ENCODE measurements at regions not wholly inside any gene's neighbourhood (a gene's known extent, or its start where the extent isn't known, plus 50 kb on each side); places are given as distances from the start of the nearest gene placed in this dataset.

GRCh38 chr7:13293264-13294002, 606.0 kb downstream of the ARL4A start:
- DNase-seq (ENCODE audit: low read depth) = no peak

- no peak for DNase-seq (ENCODE audit: low read depth)
Observed at GRCh38 chr7:13307040-13307439, 619.6 kb downstream of the ARL4A start.

GRCh38 chr7:13308423-13308822, 621.0 kb downstream of the ARL4A start:
- DNase-seq (ENCODE audit: low read depth) = no peak

GRCh38 chr7:13309535-13309934, 622.1 kb downstream of the ARL4A start:
- DNase-seq (ENCODE audit: low read depth) = no peak

GRCh38 chr7:13312307-13312706, 624.9 kb downstream of the ARL4A start:
- DNase-seq (ENCODE audit: low read depth) = no peak

- no peak for DNase-seq (ENCODE audit: low read depth)
Observed at GRCh38 chr7:13320333-13320732, 632.9 kb downstream of the ARL4A start.

GRCh38 chr7:13321316-13321715, 633.9 kb downstream of the ARL4A start:
- no peak for DNase-seq (ENCODE audit: low read depth)

- no peak for DNase-seq (ENCODE audit: low read depth)
Observed at GRCh38 chr7:13322126-13322525, 634.7 kb downstream of the ARL4A start.

GRCh38 chr7:13327669-13328068, 640.2 kb downstream of the ARL4A start:
- no peak for DNase-seq (ENCODE audit: low read depth)

- DNase-seq (ENCODE audit: low read depth) = peak; percentile 24
Observed at GRCh38 chr7:13333371-13333770, 645.9 kb downstream of the ARL4A start.

GRCh38 chr7:13336227-13336626, 648.8 kb downstream of the ARL4A start:
- no peak for DNase-seq (ENCODE audit: low read depth)

GRCh38 chr7:13352677-13353076, 636.8 kb downstream of the ETV1 start:
- no peak for DNase-seq (ENCODE audit: low read depth)

GRCh38 chr7:13359656-13360055, 629.8 kb downstream of the ETV1 start:
- no peak for DNase-seq (ENCODE audit: low read depth)

- DNase-seq (ENCODE audit: low read depth) = no peak
Observed at GRCh38 chr7:13386741-13387140, 602.7 kb downstream of the ETV1 start.

GRCh38 chr7:13407911-13408310, 581.6 kb downstream of the ETV1 start:
- DNase-seq (ENCODE audit: low read depth) = no peak

- no peak for DNase-seq (ENCODE audit: low read depth)
Observed at GRCh38 chr7:13411151-13411550, 578.3 kb downstream of the ETV1 start.

GRCh38 chr7:13411636-13412035, 577.8 kb downstream of the ETV1 start:
- DNase-seq (ENCODE audit: low read depth) = no peak

- DNase-seq (ENCODE audit: low read depth) = no peak
Observed at GRCh38 chr7:13414181-13414580, 575.3 kb downstream of the ETV1 start.

GRCh38 chr7:13414661-13415107, 574.8 kb downstream of the ETV1 start:
- DNase-seq (ENCODE audit: low read depth) = no peak

- DNase-seq (ENCODE audit: low read depth) = no peak
Observed at GRCh38 chr7:13416071-13416470, 573.4 kb downstream of the ETV1 start.

GRCh38 chr7:13416544-13416943, 572.9 kb downstream of the ETV1 start:
- no peak for DNase-seq (ENCODE audit: low read depth)

- no peak for DNase-seq (ENCODE audit: low read depth)
Observed at GRCh38 chr7:13420726-13421125, 568.7 kb downstream of the ETV1 start.

- no peak for DNase-seq (ENCODE audit: low read depth)
Observed at GRCh38 chr7:13421776-13422175, 567.7 kb downstream of the ETV1 start.

- no peak for DNase-seq (ENCODE audit: low read depth)
Observed at GRCh38 chr7:13433946-13434345, 555.5 kb downstream of the ETV1 start.
